H9 (cell line): ENCODE measurements at regions not wholly inside any gene's neighbourhood (a gene's known extent, or its start where the extent isn't known, plus 50 kb on each side); places are given as distances from the start of the nearest gene placed in this dataset.
A peak's percentile ranks its signal among the peaks of the same experiment; 100 is the strongest.

Source experiments
- DNase-seq: peaks from one replicate; pipeline ENCODE4 v3.0.0-alpha.2; 2017
- H2AFZ ChIP-seq: one replicate; pipeline ENCODE4 v1.6.1; 2013; ENCODE audit warnings: mild to moderate bottlenecking, low read length, control low read depth, moderate library complexity
- H2AK5ac ChIP-seq: 2 replicates; pipeline ENCODE4 v1.6.1; 2013; ENCODE audit warnings: low read length, control low read depth, mixed read lengths; ENCODE audit not compliant: insufficient read length
- H2BK120ac ChIP-seq: one replicate; pipeline ENCODE4 v1.6.1; 2013; ENCODE audit warnings: low read depth, mild to moderate bottlenecking, low read length, control low read depth, inconsistent platforms; ENCODE audit not compliant: poor library complexity, severe bottlenecking
- H2BK12ac ChIP-seq: 2 replicates; pipeline ENCODE4 v1.6.1; 2013; ENCODE audit warnings: low read length, control low read depth, mixed read lengths, low read depth; ENCODE audit not compliant: insufficient read length
- H2BK15ac ChIP-seq: 2 replicates; pipeline ENCODE4 v1.6.1; 2013; ENCODE audit warnings: low read depth, low read length, control low read depth
- H2BK20ac ChIP-seq: one replicate; pipeline ENCODE4 v1.6.1; 2013; ENCODE audit warnings: low read depth, mild to moderate bottlenecking, low read length, control low read depth, inconsistent platforms; ENCODE audit not compliant: poor library complexity, severe bottlenecking
- H2BK5ac ChIP-seq: 2 replicates; pipeline ENCODE4 v1.6.1; 2013; ENCODE audit warnings: low read length, control low read depth, mixed read lengths; ENCODE audit not compliant: insufficient read length
- H3K14ac ChIP-seq: 2 replicates; pipeline ENCODE4 v1.6.1; 2013; ENCODE audit warnings: low read length, control low read depth; ENCODE audit not compliant: insufficient read depth
- H3K18ac ChIP-seq: 2 replicates; pipeline ENCODE4 v1.6.1; 2013; ENCODE audit warnings: low read depth, mild to moderate bottlenecking, mixed read lengths, low read length, control low read depth; ENCODE audit not compliant: insufficient read length
- H3K23ac ChIP-seq: 2 replicates; pipeline ENCODE4 v1.6.1; 2013; ENCODE audit warnings: low read length, control low read depth, mixed read lengths, low read depth; ENCODE audit not compliant: insufficient read length
- H3K23me2 ChIP-seq: 2 replicates; pipeline ENCODE4 v1.6.1; 2013; ENCODE audit warnings: low read depth, mild to moderate bottlenecking, mixed read lengths, low read length, control low read depth; ENCODE audit not compliant: insufficient read length, poor library complexity, severe bottlenecking
- H3K27ac ChIP-seq: 2 replicates; pipeline ENCODE4 v1.5.1; 2013; ENCODE audit warnings: low read length, control low read depth, mixed read lengths, low read depth; ENCODE audit not compliant: insufficient read length
- H3K27me3 ChIP-seq: 2 replicates; pipeline ENCODE4 v1.6.1; 2013; ENCODE audit warnings: low read length, control low read depth, inconsistent platforms; ENCODE audit not compliant: insufficient read depth
- H3K4ac ChIP-seq: 2 replicates; pipeline ENCODE4 v1.6.1; 2013; ENCODE audit warnings: low read depth, mild to moderate bottlenecking, control low read depth, inconsistent platforms, low read length, moderate library complexity
- H3K4me1 ChIP-seq: 2 replicates; pipeline ENCODE4 v1.6.1; 2013; ENCODE audit warnings: low read length, control low read depth, inconsistent platforms; ENCODE audit not compliant: insufficient read depth
- H3K4me2 ChIP-seq: 2 replicates; pipeline ENCODE4 v1.6.1; 2013; ENCODE audit warnings: low read length, control low read depth, mixed read lengths; ENCODE audit not compliant: insufficient read length, insufficient read depth
- H3K56ac ChIP-seq: 2 replicates; pipeline ENCODE4 v1.6.1; 2013; ENCODE audit warnings: low read depth, mild to moderate bottlenecking, mixed read lengths, low read length, control low read depth; ENCODE audit not compliant: insufficient read length
- H3K79me1 ChIP-seq: 2 replicates; pipeline ENCODE4 v1.6.1; 2013; ENCODE audit warnings: low read depth, mild to moderate bottlenecking, moderate library complexity, low read length, control low read depth, inconsistent platforms; ENCODE audit not compliant: insufficient read depth, poor library complexity, severe bottlenecking
- H3K79me2 ChIP-seq: 2 replicates; pipeline ENCODE4 v1.6.1; 2013; ENCODE audit warnings: low read length, control low read depth, inconsistent platforms; ENCODE audit not compliant: insufficient read depth
- H3K9ac ChIP-seq: 2 replicates; pipeline ENCODE4 v1.6.1; 2013; ENCODE audit warnings: low read length, control low read depth, mixed read lengths; ENCODE audit not compliant: insufficient read length; ENCODE audit errors: extremely low read depth
- H3K9me3 ChIP-seq: one replicate; pipeline ENCODE4 v1.6.1; 2013; ENCODE audit warnings: low read depth, low read length, inconsistent platforms; ENCODE audit not compliant: control insufficient read depth
- H3T11ph ChIP-seq: one replicate; pipeline ENCODE4 v1.6.1; 2013; ENCODE audit warnings: mild to moderate bottlenecking, low read length, control low read depth, inconsistent platforms
- H4K20me1 ChIP-seq: one replicate; pipeline ENCODE4 v1.6.1; 2013; ENCODE audit not compliant: control insufficient read depth, insufficient read length, insufficient read depth
- H4K5ac ChIP-seq: 2 replicates; pipeline ENCODE4 v1.6.1; 2013; ENCODE audit warnings: low read depth, mild to moderate bottlenecking, mixed read lengths, low read length, control low read depth; ENCODE audit not compliant: insufficient read length
- H4K8ac ChIP-seq: replicated peaks from 2 replicates; pipeline ENCODE4 v1.6.1; 2013; ENCODE audit warnings: low read length, control low read depth, mixed read lengths, low read depth; ENCODE audit not compliant: insufficient read length
- H4K91ac ChIP-seq: 2 replicates; pipeline ENCODE4 v1.6.1; 2013; ENCODE audit warnings: low read depth, mild to moderate bottlenecking, moderate library complexity, mixed read lengths, low read length, control low read depth; ENCODE audit not compliant: insufficient read length
- H3K27ac Mint-ChIP-seq, 3 experiments: 2 replicates in 2 of 3; 3 replicates in 1 of 3; pipeline ENCODE4 v1.8.0; 2020 to 2021; ENCODE audit warnings: mixed read lengths in 3 of 3, mild to moderate bottlenecking in 1 of 3, moderate library complexity in 1 of 3
- H3K27me3 Mint-ChIP-seq: 2 replicates; pipeline ENCODE4 v1.8.0; 2021; ENCODE audit warnings: low read depth, mild to moderate bottlenecking, moderate library complexity, mixed read lengths
- H3K36me3 Mint-ChIP-seq, 3 experiments: 2 replicates in 2 of 3; 3 replicates in 1 of 3; pipeline ENCODE4 v1.8.0; 2020 to 2021; ENCODE audit warnings: low read depth in 3 of 3, mixed read lengths in 3 of 3; ENCODE audit not compliant: insufficient read depth in 1 of 3
- H3K4me1 Mint-ChIP-seq, 2 experiments: 2 replicates each; pipeline ENCODE4 v1.8.0; 2020; ENCODE audit warnings: mixed read lengths in 2 of 2
- H3K4me3 Mint-ChIP-seq, 2 experiments: 2 replicates in 1 of 2; 3 replicates in 1 of 2; pipeline ENCODE4 v1.8.0; 2020 to 2021; ENCODE audit warnings: mild to moderate bottlenecking in 2 of 2, mixed read lengths in 2 of 2, moderate library complexity in 1 of 2
- H3K9me3 Mint-ChIP-seq, 2 experiments: 2 replicates in 1 of 2; 3 replicates in 1 of 2; pipeline ENCODE4 v1.8.0; 2020; ENCODE audit warnings: mild to moderate bottlenecking in 2 of 2, mixed read lengths in 2 of 2, moderate library complexity in 1 of 2
- CTCF ChIP-seq: fragments of 200-600 bp; sonication (generic); conservative IDR thresholded peaks from 3 replicates; pipeline ENCODE4 v1.8.0; 2021; ENCODE audit warnings: antibody characterized with exemption, mild to moderate bottlenecking
- WGBS: extraction: QIAGEN DNeasy Blood & Tissue Kit; methylation state at CpG from one replicate; pipeline ENCODE4 v1.1.7; 2013; ENCODE audit warnings: missing lambda C conversion rate, low lambda C conversion rate, mixed read lengths; ENCODE audit not compliant: insufficient read length; ENCODE audit errors: extremely low coverage; 5-methylcytosine and 5-hydroxymethylcytosine counted together

- Histone ChIP-seq H3T11ph (no peak overlapping the region), H3K23me2 (no peaks in the 10 kb centered on the region), H3K79me2 (no peaks in the 10 kb centered on the region), H3K79me1 (no peaks in the 10 kb centered on the region), H3K56ac (no peak overlapping the region), H4K8ac (no peak overlapping the region), H2AFZ (no peak overlapping the region), H2BK20ac (no peak overlapping the region), H3K4me2 (no peak overlapping the region), H4K20me1 (no peaks in the 10 kb centered on the region), H4K5ac (no peak overlapping the region), H2BK5ac (no peak overlapping the region), H3K9me3 (no peaks in the 10 kb centered on the region), H3K9ac (no peak overlapping the region), H3K4me1 (no peaks in the 10 kb centered on the region), H4K91ac (no peak overlapping the region), H3K18ac (no peak overlapping the region), H2BK15ac (no peak overlapping the region), H2BK12ac (no peak overlapping the region), H3K23ac (no peak overlapping the region), H3K27ac (no peak overlapping the region), H3K4ac (no peak overlapping the region), H2BK120ac (no peak overlapping the region), H3K14ac (no peak overlapping the region), H3K27me3 (no peaks in the 10 kb centered on the region), H2AK5ac (no peak overlapping the region)
- DNase-seq: no peak
- Mint-ChIP-seq H3K27me3 (no peaks in the 10 kb centered on the region), H3K27ac (peak overlapping the region in 1 of 3 experiments; percentile 52; a peak in 1 of 7 replicates), H3K4me3 (no peak overlapping the region), H3K4me1 (peaks cover 11 to 14% of the 10 kb centered on the region in 2 experiments), H3K9me3 (no peaks in the 10 kb centered on the region), H3K36me3 (no peaks in the 10 kb centered on the region)
- no CpG with 5 or more reads among the region's 4 CpGs for WGBS
- no peak for TF ChIP-seq CTCF
Measured at GRCh38 chr6:82608781-82609180, 245.2 kb downstream of the TPBG start.
